Gastroesophageal sphincter (tissue), 3 donors: ENCODE measurements at regions not wholly inside any gene's neighbourhood (a gene's known extent, or its start where the extent isn't known, plus 50 kb on each side); places are given as distances from the start of the nearest gene placed in this dataset.

Experiments used
- CTCF ChIP-seq, 4 experiments: fragments of 200-600 bp in 2 of 4; fragments of 450-650 bp in 2 of 4; sonication (generic) in 1 of 4; IDR thresholded peaks; one replicate each; pipeline ENCODE4 v1.5.1; 2017 to 2019; ENCODE audit warnings: antibody characterized with exemption in 4 of 4, mild to moderate bottlenecking in 2 of 4, moderate library complexity in 2 of 4
- EP300 ChIP-seq: sonication (generic); formaldehyde crosslinking; IDR thresholded peaks from one replicate; pipeline ENCODE4 v1.6.1; 2017; ENCODE audit warnings: antibody characterized with exemption, mild to moderate bottlenecking
- POLR2A ChIP-seq, 2 donors: fragments of 450-650 bp; IDR thresholded peaks; one replicate each; pipeline ENCODE4 v1.6.1; 2017; ENCODE audit warnings: antibody characterized with exemption in 2 of 2, mild to moderate bottlenecking in 2 of 2, moderate library complexity in 1 of 2
- POLR2AphosphoS5 ChIP-seq: sonication (generic); formaldehyde crosslinking; IDR thresholded peaks from one replicate; pipeline ENCODE4 v1.6.1; 2017; ENCODE audit warnings: antibody characterized with exemption

DNA sequence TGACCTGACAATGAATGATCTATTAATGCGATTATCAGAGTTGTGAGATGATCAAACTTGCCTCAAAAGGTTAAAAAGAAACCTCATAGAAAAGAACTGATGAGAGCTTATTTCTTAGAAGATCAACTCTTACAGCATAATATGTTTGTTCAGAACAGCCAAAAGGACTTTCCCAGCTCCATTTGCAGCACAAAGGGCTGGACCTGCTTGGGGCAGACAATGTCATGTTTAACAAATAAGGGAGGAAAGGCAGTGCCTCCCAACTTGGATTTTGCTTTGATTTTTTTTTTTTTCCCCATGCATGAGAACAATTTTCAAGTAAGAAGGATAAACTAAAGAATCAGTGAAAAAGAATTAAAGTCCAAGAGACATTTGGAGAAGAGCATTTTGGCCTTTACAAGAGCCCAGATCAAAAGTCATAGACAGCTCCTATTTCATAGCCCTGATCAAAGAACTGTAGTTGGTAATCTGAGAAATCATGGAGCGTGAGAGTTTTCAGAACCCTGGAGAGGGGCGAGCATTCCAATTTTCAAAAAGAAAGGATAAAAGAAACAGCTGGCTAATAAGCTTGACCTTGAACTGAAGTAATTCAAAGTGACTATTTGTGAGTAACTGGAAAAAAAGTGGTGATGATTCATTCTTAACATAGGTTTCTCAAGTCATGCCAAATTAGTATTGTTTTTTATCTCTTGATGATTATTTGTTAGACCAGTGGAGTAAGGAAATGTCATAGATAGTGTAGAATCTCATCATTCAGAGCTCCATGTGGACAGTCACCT, 136.0 kb upstream of the CFAP20DC start:
- TF ChIP-seq EP300 = no peak
- no peak for TF ChIP-seq CTCF (IDR thresholded peaks at IDR 0.05)
- no peak for TF ChIP-seq POLR2AphosphoS5
- no peak for TF ChIP-seq POLR2A (IDR thresholded peaks at IDR 0.05)
